H9 (cell line): ENCODE measurements at regions not wholly inside any gene's neighbourhood (a gene's known extent, or its start where the extent isn't known, plus 50 kb on each side); places are given as distances from the start of the nearest gene placed in this dataset.

Source experiments
- DNase-seq: peaks from one replicate; pipeline ENCODE4 v3.0.0-alpha.2; 2017
- H2AFZ ChIP-seq: one replicate; pipeline ENCODE4 v1.6.1; 2013; ENCODE audit warnings: mild to moderate bottlenecking, low read length, control low read depth, moderate library complexity
- H2AK5ac ChIP-seq: 2 replicates; pipeline ENCODE4 v1.6.1; 2013; ENCODE audit warnings: low read length, control low read depth, mixed read lengths; ENCODE audit not compliant: insufficient read length
- H2BK120ac ChIP-seq: one replicate; pipeline ENCODE4 v1.6.1; 2013; ENCODE audit warnings: low read depth, mild to moderate bottlenecking, low read length, control low read depth, inconsistent platforms; ENCODE audit not compliant: poor library complexity, severe bottlenecking
- H2BK12ac ChIP-seq: 2 replicates; pipeline ENCODE4 v1.6.1; 2013; ENCODE audit warnings: low read length, control low read depth, mixed read lengths, low read depth; ENCODE audit not compliant: insufficient read length
- H2BK15ac ChIP-seq: 2 replicates; pipeline ENCODE4 v1.6.1; 2013; ENCODE audit warnings: low read depth, low read length, control low read depth
- H2BK20ac ChIP-seq: one replicate; pipeline ENCODE4 v1.6.1; 2013; ENCODE audit warnings: low read depth, mild to moderate bottlenecking, low read length, control low read depth, inconsistent platforms; ENCODE audit not compliant: poor library complexity, severe bottlenecking
- H2BK5ac ChIP-seq: 2 replicates; pipeline ENCODE4 v1.6.1; 2013; ENCODE audit warnings: low read length, control low read depth, mixed read lengths; ENCODE audit not compliant: insufficient read length
- H3K14ac ChIP-seq: 2 replicates; pipeline ENCODE4 v1.6.1; 2013; ENCODE audit warnings: low read length, control low read depth; ENCODE audit not compliant: insufficient read depth
- H3K18ac ChIP-seq: 2 replicates; pipeline ENCODE4 v1.6.1; 2013; ENCODE audit warnings: low read depth, mild to moderate bottlenecking, mixed read lengths, low read length, control low read depth; ENCODE audit not compliant: insufficient read length
- H3K23ac ChIP-seq: 2 replicates; pipeline ENCODE4 v1.6.1; 2013; ENCODE audit warnings: low read length, control low read depth, mixed read lengths, low read depth; ENCODE audit not compliant: insufficient read length
- H3K23me2 ChIP-seq: 2 replicates; pipeline ENCODE4 v1.6.1; 2013; ENCODE audit warnings: low read depth, mild to moderate bottlenecking, mixed read lengths, low read length, control low read depth; ENCODE audit not compliant: insufficient read length, poor library complexity, severe bottlenecking
- H3K27ac ChIP-seq: 2 replicates; pipeline ENCODE4 v1.5.1; 2013; ENCODE audit warnings: low read length, control low read depth, mixed read lengths, low read depth; ENCODE audit not compliant: insufficient read length
- H3K27me3 ChIP-seq: 2 replicates; pipeline ENCODE4 v1.6.1; 2013; ENCODE audit warnings: low read length, control low read depth, inconsistent platforms; ENCODE audit not compliant: insufficient read depth
- H3K4ac ChIP-seq: 2 replicates; pipeline ENCODE4 v1.6.1; 2013; ENCODE audit warnings: low read depth, mild to moderate bottlenecking, control low read depth, inconsistent platforms, low read length, moderate library complexity
- H3K4me1 ChIP-seq: 2 replicates; pipeline ENCODE4 v1.6.1; 2013; ENCODE audit warnings: low read length, control low read depth, inconsistent platforms; ENCODE audit not compliant: insufficient read depth
- H3K4me2 ChIP-seq: 2 replicates; pipeline ENCODE4 v1.6.1; 2013; ENCODE audit warnings: low read length, control low read depth, mixed read lengths; ENCODE audit not compliant: insufficient read length, insufficient read depth
- H3K56ac ChIP-seq: 2 replicates; pipeline ENCODE4 v1.6.1; 2013; ENCODE audit warnings: low read depth, mild to moderate bottlenecking, mixed read lengths, low read length, control low read depth; ENCODE audit not compliant: insufficient read length
- H3K79me1 ChIP-seq: 2 replicates; pipeline ENCODE4 v1.6.1; 2013; ENCODE audit warnings: low read depth, mild to moderate bottlenecking, moderate library complexity, low read length, control low read depth, inconsistent platforms; ENCODE audit not compliant: insufficient read depth, poor library complexity, severe bottlenecking
- H3K79me2 ChIP-seq: 2 replicates; pipeline ENCODE4 v1.6.1; 2013; ENCODE audit warnings: low read length, control low read depth, inconsistent platforms; ENCODE audit not compliant: insufficient read depth
- H3K9ac ChIP-seq: 2 replicates; pipeline ENCODE4 v1.6.1; 2013; ENCODE audit warnings: low read length, control low read depth, mixed read lengths; ENCODE audit not compliant: insufficient read length; ENCODE audit errors: extremely low read depth
- H3K9me3 ChIP-seq: one replicate; pipeline ENCODE4 v1.6.1; 2013; ENCODE audit warnings: low read depth, low read length, inconsistent platforms; ENCODE audit not compliant: control insufficient read depth
- H3T11ph ChIP-seq: one replicate; pipeline ENCODE4 v1.6.1; 2013; ENCODE audit warnings: mild to moderate bottlenecking, low read length, control low read depth, inconsistent platforms
- H4K20me1 ChIP-seq: one replicate; pipeline ENCODE4 v1.6.1; 2013; ENCODE audit not compliant: control insufficient read depth, insufficient read length, insufficient read depth
- H4K5ac ChIP-seq: 2 replicates; pipeline ENCODE4 v1.6.1; 2013; ENCODE audit warnings: low read depth, mild to moderate bottlenecking, mixed read lengths, low read length, control low read depth; ENCODE audit not compliant: insufficient read length
- H4K8ac ChIP-seq: replicated peaks from 2 replicates; pipeline ENCODE4 v1.6.1; 2013; ENCODE audit warnings: low read length, control low read depth, mixed read lengths, low read depth; ENCODE audit not compliant: insufficient read length
- H4K91ac ChIP-seq: 2 replicates; pipeline ENCODE4 v1.6.1; 2013; ENCODE audit warnings: low read depth, mild to moderate bottlenecking, moderate library complexity, mixed read lengths, low read length, control low read depth; ENCODE audit not compliant: insufficient read length
- H3K27ac Mint-ChIP-seq, 3 experiments: 2 replicates in 2 of 3; 3 replicates in 1 of 3; pipeline ENCODE4 v1.8.0; 2020 to 2021; ENCODE audit warnings: mixed read lengths in 3 of 3, mild to moderate bottlenecking in 1 of 3, moderate library complexity in 1 of 3
- H3K27me3 Mint-ChIP-seq: 2 replicates; pipeline ENCODE4 v1.8.0; 2021; ENCODE audit warnings: low read depth, mild to moderate bottlenecking, moderate library complexity, mixed read lengths
- H3K36me3 Mint-ChIP-seq, 3 experiments: 2 replicates in 2 of 3; 3 replicates in 1 of 3; pipeline ENCODE4 v1.8.0; 2020 to 2021; ENCODE audit warnings: low read depth in 3 of 3, mixed read lengths in 3 of 3; ENCODE audit not compliant: insufficient read depth in 1 of 3
- H3K4me1 Mint-ChIP-seq, 2 experiments: 2 replicates each; pipeline ENCODE4 v1.8.0; 2020; ENCODE audit warnings: mixed read lengths in 2 of 2
- H3K4me3 Mint-ChIP-seq, 2 experiments: 2 replicates in 1 of 2; 3 replicates in 1 of 2; pipeline ENCODE4 v1.8.0; 2020 to 2021; ENCODE audit warnings: mild to moderate bottlenecking in 2 of 2, mixed read lengths in 2 of 2, moderate library complexity in 1 of 2
- H3K9me3 Mint-ChIP-seq, 2 experiments: 2 replicates in 1 of 2; 3 replicates in 1 of 2; pipeline ENCODE4 v1.8.0; 2020; ENCODE audit warnings: mild to moderate bottlenecking in 2 of 2, mixed read lengths in 2 of 2, moderate library complexity in 1 of 2
- WGBS: extraction: QIAGEN DNeasy Blood & Tissue Kit; methylation state at CpG from one replicate; pipeline ENCODE4 v1.1.7; 2013; ENCODE audit warnings: missing lambda C conversion rate, low lambda C conversion rate, mixed read lengths; ENCODE audit not compliant: insufficient read length; ENCODE audit errors: extremely low coverage; 5-methylcytosine and 5-hydroxymethylcytosine counted together
- TF ChIP-seq, protein P1 (sequence below): fragments of 200-600 bp; sonication (generic); conservative IDR thresholded peaks from 3 replicates; pipeline ENCODE4 v1.8.0; 2021; ENCODE audit warnings: antibody characterized with exemption, mild to moderate bottlenecking

DNA sequence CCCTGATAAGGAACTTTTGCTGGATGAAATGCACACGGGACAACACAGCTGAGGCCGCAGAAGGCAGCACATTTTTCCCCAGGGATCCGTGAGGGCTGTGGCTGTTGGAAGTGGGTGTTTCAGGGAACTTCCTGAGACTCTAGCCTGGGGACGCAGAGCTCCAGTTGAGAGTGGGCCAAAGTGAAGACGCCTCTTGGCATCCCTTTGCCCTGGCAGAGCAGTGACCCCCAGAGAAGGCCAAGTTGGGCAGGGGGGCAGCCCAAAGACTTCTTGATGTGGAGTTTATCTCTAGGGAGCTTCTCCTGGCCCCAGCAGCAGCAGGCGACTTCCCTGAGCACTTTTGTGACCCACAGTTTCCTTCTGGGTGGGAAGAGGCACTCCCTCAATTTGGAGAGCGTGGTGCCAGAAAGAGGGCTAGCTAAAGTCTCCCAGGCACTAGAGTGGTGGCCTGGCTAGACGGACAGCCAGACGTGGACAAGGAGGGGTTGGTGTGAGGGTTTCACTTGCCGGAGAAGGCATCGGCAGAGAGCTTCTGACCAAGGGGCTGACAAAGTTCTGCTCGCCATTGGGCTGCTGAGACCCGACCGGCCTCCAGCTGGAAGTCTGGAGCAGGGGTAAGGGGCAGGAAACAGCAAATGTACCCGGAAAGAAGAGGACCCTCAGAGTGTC lies 108.8 kb downstream of the ACKR3 start:
- H3K79me2 ChIP-seq, result no peaks in the 10 kb centered on the region
- TF ChIP-seq, protein P1, sequence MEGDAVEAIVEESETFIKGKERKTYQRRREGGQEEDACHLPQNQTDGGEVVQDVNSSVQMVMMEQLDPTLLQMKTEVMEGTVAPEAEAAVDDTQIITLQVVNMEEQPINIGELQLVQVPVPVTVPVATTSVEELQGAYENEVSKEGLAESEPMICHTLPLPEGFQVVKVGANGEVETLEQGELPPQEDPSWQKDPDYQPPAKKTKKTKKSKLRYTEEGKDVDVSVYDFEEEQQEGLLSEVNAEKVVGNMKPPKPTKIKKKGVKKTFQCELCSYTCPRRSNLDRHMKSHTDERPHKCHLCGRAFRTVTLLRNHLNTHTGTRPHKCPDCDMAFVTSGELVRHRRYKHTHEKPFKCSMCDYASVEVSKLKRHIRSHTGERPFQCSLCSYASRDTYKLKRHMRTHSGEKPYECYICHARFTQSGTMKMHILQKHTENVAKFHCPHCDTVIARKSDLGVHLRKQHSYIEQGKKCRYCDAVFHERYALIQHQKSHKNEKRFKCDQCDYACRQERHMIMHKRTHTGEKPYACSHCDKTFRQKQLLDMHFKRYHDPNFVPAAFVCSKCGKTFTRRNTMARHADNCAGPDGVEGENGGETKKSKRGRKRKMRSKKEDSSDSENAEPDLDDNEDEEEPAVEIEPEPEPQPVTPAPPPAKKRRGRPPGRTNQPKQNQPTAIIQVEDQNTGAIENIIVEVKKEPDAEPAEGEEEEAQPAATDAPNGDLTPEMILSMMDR, result no peak
- peaks cover 5% of the 10 kb centered on the region for H3K27me3 Mint-ChIP-seq
- no peaks in the 10 kb centered on the region for H3K79me1 ChIP-seq
- H2BK120ac ChIP-seq, result no peak overlapping the region
- no peak overlapping the region for H4K5ac ChIP-seq
- H3K4me3 Mint-ChIP-seq, result no peak overlapping the region
- H4K91ac ChIP-seq, result no peak overlapping the region
- peak; percentile 17 for DNase-seq
- H2BK12ac ChIP-seq, result no peak overlapping the region
- no peaks in the 10 kb centered on the region for H3K23me2 ChIP-seq
- no peak overlapping the region for H2AK5ac ChIP-seq
- no peak overlapping the region for H4K8ac ChIP-seq
- H3K23ac ChIP-seq, result no peak overlapping the region
- H3K4ac ChIP-seq, result no peak overlapping the region
- H3K14ac ChIP-seq, result no peak overlapping the region
- H3K56ac ChIP-seq, result no peak overlapping the region
- H3K27ac ChIP-seq, result no peak overlapping the region
- H3T11ph ChIP-seq, result no peak overlapping the region
- peaks cover 4 to 13% (median 6%) of the 10 kb centered on the region in 3 experiments for H3K36me3 Mint-ChIP-seq
- H2AFZ ChIP-seq, result peak overlapping the region; percentile 52
- H3K27me3 ChIP-seq, result no peaks in the 10 kb centered on the region
- H3K4me1 Mint-ChIP-seq, result peaks cover 9 to 11% of the 10 kb centered on the region in 2 experiments
- no peak overlapping the region for H2BK15ac ChIP-seq
- no peak overlapping the region for H2BK5ac ChIP-seq
- H3K27ac Mint-ChIP-seq, result peak overlapping the region in 1 of 3 experiments; percentile 44; a peak in 1 of 7 replicates
- no CpG with 5 or more reads among the region's 15 CpGs for WGBS
- no peaks in the 10 kb centered on the region for H3K4me1 ChIP-seq
- H3K18ac ChIP-seq, result no peak overlapping the region
- no peak overlapping the region for H3K9ac ChIP-seq
- peaks cover 11 to 13% of the 10 kb centered on the region in 2 experiments for H3K9me3 Mint-ChIP-seq
- H3K4me2 ChIP-seq, result no peak overlapping the region
- H2BK20ac ChIP-seq, result no peak overlapping the region
- no peaks in the 10 kb centered on the region for H3K9me3 ChIP-seq
- no peaks in the 10 kb centered on the region for H4K20me1 ChIP-seq
